K562 (cell line): ENCODE measurements at regions not wholly inside any gene's neighbourhood (a gene's known extent, or its start where the extent isn't known, plus 50 kb on each side); places are given as distances from the start of the nearest gene placed in this dataset.

Source experiments
- ATAC-seq: fragments of 200-7000 bp; cut with Tn5 transposase; 3 replicates; pipeline ENCODE4 v1.9.1; 2020; ENCODE audit warnings: moderate library complexity
- BruUV-seq: library from RNA; stranded (reverse); fragments of 400-500 nt; replicated peaks from 2 replicates; lab custom pipeline; 2021; lab: Mats Ljungman, UMichigan
- CTCF ChIA-PET: fragments of 300-600 bp; formaldehyde crosslinking; extraction: SDS; loops from one replicate; lab custom pipeline; 2021; ENCODE audit warnings: low intra/inter-chr PET ratio; lab: Yijun Ruan, JAX
- POLR2A ChIA-PET: fragments of 300-600, 350-650 bp; sonication (Branson Sonifier 250); formaldehyde crosslinking; extraction: SDS; loops from one replicate; lab custom pipeline; 2021; ENCODE audit warnings: antibody characterized with exemption, inconsistent platforms; lab: Yijun Ruan, JAX
- DNase-seq, 4 experiments: peaks; one replicate each; pipeline versions ENCODE4 v3.0.0 to v3.0.0-alpha.2; 2011 to 2018; ENCODE audit warnings: low spot score in 3 of 4, mixed read lengths in 3 of 4; ENCODE audit errors: extremely low read depth in 1 of 4
- FAIRE-seq: peaks from 2 replicates; lab custom pipeline; 2011; peaks lifted over from hg19 to GRCh38; lab: Jason Lieb, UNC
- H2AFZ ChIP-seq: 2 replicates; pipeline ENCODE4 v1.6.0; 2011; ENCODE audit warnings: low read depth, low read length, control low read depth, inconsistent platforms
- H3K27ac ChIP-seq: fragments of 200-600 bp; 3 replicates; pipeline ENCODE4 v1.8.0; 2011; ENCODE audit warnings: low read depth, mild to moderate bottlenecking, control low read depth, inconsistent platforms, low read length, moderate library complexity, mixed read lengths; ENCODE audit errors: extremely low read depth
- H3K27me3 ChIP-seq, 2 experiments: fragments of 300-600 bp in 1 of 2; 2 replicates in 1 of 2; 3 replicates in 1 of 2; pipeline versions ENCODE4 v1.6.0 to v1.8.0; 2011; ENCODE audit warnings: inconsistent platforms in 2 of 2, low read length in 2 of 2, mild to moderate bottlenecking in 1 of 2, mixed read lengths in 1 of 2, moderate library complexity in 1 of 2; ENCODE audit not compliant: control insufficient read depth in 2 of 2, insufficient read depth in 2 of 2
- H3K36me3 ChIP-seq: fragments of 300-600 bp; 3 replicates; pipeline ENCODE4 v1.8.0; 2011; ENCODE audit warnings: mild to moderate bottlenecking, low read length, inconsistent platforms; ENCODE audit not compliant: control insufficient read depth, insufficient read depth
- H3K4me1 ChIP-seq, 2 experiments: fragments of 200-600 bp in 1 of 2; replicated peaks in 1 of 2; 2 replicates in 1 of 2; 3 replicates in 1 of 2; pipeline versions ENCODE4 v1.5.1 to v1.8.0; 2011; ENCODE audit warnings: inconsistent platforms in 2 of 2, low read length in 2 of 2, mild to moderate bottlenecking in 1 of 2, mixed read lengths in 1 of 2, moderate library complexity in 1 of 2; ENCODE audit not compliant: control insufficient read depth in 2 of 2, insufficient read depth in 2 of 2
- H3K4me2 ChIP-seq: 2 replicates; pipeline ENCODE4 v1.6.1; 2011; ENCODE audit warnings: low read length, control low read depth, inconsistent platforms, mixed read lengths; ENCODE audit not compliant: insufficient read depth
- H3K4me3 ChIP-seq: fragments of 200-600 bp; sonication (generic), shearing (Covaris generic); 2 replicates; pipeline ENCODE4 v1.5.1; 2016; ENCODE audit warnings: control low read depth, inconsistent platforms
- H3K79me2 ChIP-seq: fragments of 200-600 bp; 3 replicates; pipeline ENCODE4 v1.8.0; 2011; ENCODE audit warnings: low read length, inconsistent platforms; ENCODE audit not compliant: control insufficient read depth, insufficient read depth
- H3K9ac ChIP-seq, 2 experiments: 2 replicates each; pipeline versions ENCODE4 v1.6.0 to v1.6.1; 2011; ENCODE audit warnings: low read depth in 2 of 2, low read length in 2 of 2, control low read depth in 1 of 2, inconsistent platforms in 1 of 2, mild to moderate bottlenecking in 1 of 2, mixed read lengths in 1 of 2; ENCODE audit not compliant: insufficient read depth in 1 of 2
- H3K9me1 ChIP-seq: one replicate; pipeline ENCODE4 v1.6.0; 2011; ENCODE audit warnings: inconsistent platforms, mild to moderate bottlenecking, low read length, moderate library complexity; ENCODE audit not compliant: control insufficient read depth, insufficient read depth
- H3K9me3 ChIP-seq: replicated peaks from 2 replicates; pipeline ENCODE4 v1.5.1; 2011; ENCODE audit warnings: low read depth, low read length, inconsistent platforms; ENCODE audit not compliant: control insufficient read depth, insufficient read depth
- H4K20me1 ChIP-seq: replicated peaks from 2 replicates; pipeline ENCODE4 v1.6.1; 2011; ENCODE audit warnings: low read length, inconsistent platforms, mixed read lengths; ENCODE audit not compliant: control insufficient read depth, insufficient read depth
- CBX8 ChIP-seq: fragments of 200-600 bp; sonication (generic); IDR thresholded peaks from 2 replicates; pipeline ENCODE4 v1.6.1; 2012; ENCODE audit warnings: borderline replicate concordance, mixed run types, low read depth, mild to moderate bottlenecking, moderate library complexity, mixed read lengths, low read length, control low read depth, inconsistent platforms; ENCODE audit not compliant: poor library complexity, severe bottlenecking; ENCODE audit errors: extremely low read depth
- E2F4 ChIP-seq: sonication (generic); formaldehyde crosslinking; IDR thresholded peaks from 2 replicates; pipeline ENCODE4 v1.8.0; 2022; ENCODE audit warnings: mild to moderate bottlenecking, low read depth, missing genetic modification reagents
- HLTF ChIP-seq: fragments of 450-650 bp; IDR thresholded peaks from 2 replicates; pipeline ENCODE4 v1.6.1; 2016
- NBN ChIP-seq: fragments of 450-650 bp; IDR thresholded peaks from 2 replicates; pipeline ENCODE4 v1.6.1; 2016; ENCODE audit warnings: low read depth, mild to moderate bottlenecking
- PHF21A ChIP-seq: fragments of 450-650 bp; IDR thresholded peaks from 2 replicates; pipeline ENCODE4 v1.6.1; 2017; ENCODE audit warnings: low read depth, borderline replicate concordance
- PKNOX1 ChIP-seq: fragments of 450-650 bp; IDR thresholded peaks from 2 replicates; pipeline ENCODE4 v1.6.1; 2016
- PTTG1 ChIP-seq: fragments of 450-650 bp; IDR thresholded peaks from 2 replicates; pipeline ENCODE4 v1.6.1; 2016; ENCODE audit warnings: low read depth, mild to moderate bottlenecking, missing genetic modification characterization, missing compliant biosample characterization
- RERE ChIP-seq: sonication (generic); formaldehyde crosslinking; IDR thresholded peaks from 2 replicates; pipeline ENCODE4 v1.8.0; 2023; ENCODE audit warnings: missing genetic modification reagents, mild to moderate bottlenecking, borderline replicate concordance
- ZNF121 ChIP-seq: sonication (generic); formaldehyde crosslinking; conservative IDR thresholded peaks from 2 replicates; pipeline ENCODE4 v1.8.0; 2022; ENCODE audit warnings: missing genetic modification reagents
- ZNF124 ChIP-seq: sonication (generic); formaldehyde crosslinking; IDR thresholded peaks from 2 replicates; pipeline ENCODE4 v1.8.1; 2022; ENCODE audit warnings: missing genetic modification reagents
- WGBS: fragments of 100-300 bp; shearing (Covaris generic); methylation state at CpG from one replicate; pipeline ENCODE4 v1.1.6; 2016; ENCODE audit warnings: low coverage, mixed read lengths; ENCODE audit not compliant: insufficient coverage; ENCODE audit errors: missing lambda C conversion rate; 5-methylcytosine and 5-hydroxymethylcytosine counted together
- in situ Hi-C: fragments of 300-500 bp; cut with MboI; formaldehyde crosslinking; loops from 4 replicates; pipeline ENCODE4 v1.15.0; 2018; ENCODE audit warnings: inconsistent platforms, mixed read lengths
- intact Hi-C: fragments of 100-400 bp; cut with micrococcal nuclease; formaldehyde crosslinking; loops from 2 replicates; pipeline ENCODE4 v1.14.2; 2022
- TF ChIP-seq, protein P1 (sequence below): fragments of 250-450 bp; sonication (Bioruptor Pico); IDR thresholded peaks from 2 replicates; pipeline ENCODE4 v1.8.0; 2021; ENCODE audit warnings: moderate library complexity, mild to moderate bottlenecking, inconsistent platforms
- TF ChIP-seq, protein P2 (sequence below), 2 experiments: fragments of 250-450 bp in 1 of 2; fragments of 450-650 bp in 1 of 2; sonication (Bioruptor Pico) in 1 of 2; IDR thresholded peaks; 2 replicates each; pipeline versions ENCODE4 v1.6.1 to v1.8.0; 2016 to 2021; ENCODE audit warnings: mild to moderate bottlenecking in 2 of 2, moderate library complexity in 2 of 2, missing compliant biosample characterization in 1 of 2, missing genetic modification characterization in 1 of 2

GRCh38 chr14:28406196-28406595, 360.4 kb upstream of the FOXG1 start:
- Histone ChIP-seq H3K4me2 (no peak overlapping the region), H3K4me3 (no peak overlapping the region), H3K79me2 (no peaks in the 10 kb centered on the region), H3K9ac (no peak overlapping the region), H3K9me1 (no peaks in the 10 kb centered on the region), H3K4me1 (no peaks in the 10 kb centered on the region), H3K27ac (no peak overlapping the region), H3K27me3 (no peaks in the 10 kb centered on the region), H2AFZ (no peak overlapping the region), H3K36me3 (no peaks in the 10 kb centered on the region)
- FAIRE-seq (no peak), ATAC-seq (no peak)
- CTCF ChIA-PET: no interaction called here
- BruUV-seq: no TSS peak
- WGBS: 0% methylated on average over 1 of the region's 2 CpGs
- in situ Hi-C loops: no loop called here
- intact Hi-C loops: no loop called here
- POLR2A ChIA-PET: no interaction called here
- TF ChIP-seq ZNF121 (no peak), PTTG1 (tag) (no peak), NBN (no peak), PKNOX1 (no peak), HLTF (no peak), PHF21A (no peak), E2F4 (CRISPR knock-in tag) (no peak), ZNF124 (CRISPR knock-in tag) (no peak), RERE (no peak), CBX8 (no peak)
- TF ChIP-seq, protein P1, sequence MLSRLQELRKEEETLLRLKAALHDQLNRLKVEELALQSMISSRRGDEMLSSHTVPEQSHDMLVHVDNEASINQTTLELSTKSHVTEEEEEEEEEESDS (CRISPR knock-in tag): no peak
- TF ChIP-seq, protein P2, sequence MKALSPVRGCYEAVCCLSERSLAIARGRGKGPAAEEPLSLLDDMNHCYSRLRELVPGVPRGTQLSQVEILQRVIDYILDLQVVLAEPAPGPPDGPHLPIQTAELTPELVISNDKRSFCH (CRISPR knock-in tag; IDR thresholded peaks at IDR 0.05): no peak
- TF ChIP-seq, protein P2 (tag; IDR thresholded peaks at IDR 0.05): no peak
- TF ChIP-seq, all 486 proteins: peak for 0
- no peaks in the 10 kb centered on the region for H3K9me3 ChIP-seq
- no peak for DNase-seq
- no peaks in the 10 kb centered on the region for H4K20me1 ChIP-seq
